IMR-90 (cell line): ENCODE measurements at regions not wholly inside any gene's neighbourhood (a gene's known extent, or its start where the extent isn't known, plus 50 kb on each side); places are given as distances from the start of the nearest gene placed in this dataset.

Source experiments
- FOS ChIP-seq: fragments of 150-350 bp; IDR thresholded peaks from 2 replicates; pipeline ENCODE4 v1.6.1; 2016; ENCODE audit warnings: low read depth, low read length
- MAFK ChIP-seq: IDR thresholded peaks from 2 replicates; pipeline ENCODE4 v1.6.1; 2012; ENCODE audit warnings: low read depth, low read length, improper control_type of control experiment
- MAZ ChIP-seq: IDR thresholded peaks from 2 replicates; pipeline ENCODE4 v1.6.1; 2012; ENCODE audit warnings: low read depth, mild to moderate bottlenecking, low read length, improper control_type of control experiment, moderate library complexity, borderline replicate concordance
- POLR2A ChIP-seq: IDR thresholded peaks from 2 replicates; pipeline ENCODE4 v1.6.1; 2012; ENCODE audit warnings: mild to moderate bottlenecking, low read depth, low read length
- RAD21 ChIP-seq: IDR thresholded peaks from 2 replicates; pipeline ENCODE4 v1.6.1; 2012; ENCODE audit warnings: low read length, improper control_type of control experiment
- RCOR1 ChIP-seq: IDR thresholded peaks from 2 replicates; pipeline ENCODE4 v1.6.1; 2012; ENCODE audit warnings: mild to moderate bottlenecking, low read length, improper control_type of control experiment; ENCODE audit not compliant: insufficient replicate concordance
- RFX5 ChIP-seq: IDR thresholded peaks from 2 replicates; pipeline ENCODE4 v1.8.0; 2012; ENCODE audit warnings: low read depth, mild to moderate bottlenecking, low read length, moderate library complexity
- TF ChIP-seq, protein P1 (sequence below): conservative IDR thresholded peaks from 2 replicates; pipeline ENCODE4 v1.5.1; 2012; ENCODE audit warnings: mild to moderate bottlenecking, low read depth, low read length, improper control_type of control experiment
- TF ChIP-seq, protein P2 (sequence below): fragments of 150-350 bp; IDR thresholded peaks from 2 replicates; pipeline ENCODE4 v1.6.1; 2016; ENCODE audit warnings: low read depth, mild to moderate bottlenecking, low read length, moderate library complexity, borderline replicate concordance

DNA sequence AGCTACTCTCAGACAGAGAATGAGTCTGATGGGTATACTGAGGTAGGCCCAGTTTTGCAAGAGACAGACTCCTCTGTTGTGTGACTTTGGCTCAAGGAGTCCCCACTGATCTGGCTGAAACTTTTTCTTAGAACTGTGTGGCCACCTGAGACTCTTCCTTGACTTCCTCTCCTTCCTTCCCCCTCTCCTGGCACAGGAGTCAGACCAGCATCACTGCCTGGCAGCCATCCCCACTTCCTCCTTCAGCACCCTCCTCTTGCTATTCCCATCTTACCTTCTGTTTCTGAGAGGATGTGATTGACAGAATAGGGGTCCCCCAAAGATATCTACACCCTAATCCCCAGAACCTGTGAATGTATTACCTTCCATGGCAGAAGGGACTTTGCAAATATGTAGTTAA is 351.1 kb downstream of the MN1 start:
- TF ChIP-seq RAD21 (no peak), POLR2A (no peak), RFX5 (no peak), MAFK (no peak), MAZ (no peak), FOS (no peak), RCOR1 (no peak)
- TF ChIP-seq, protein P1, sequence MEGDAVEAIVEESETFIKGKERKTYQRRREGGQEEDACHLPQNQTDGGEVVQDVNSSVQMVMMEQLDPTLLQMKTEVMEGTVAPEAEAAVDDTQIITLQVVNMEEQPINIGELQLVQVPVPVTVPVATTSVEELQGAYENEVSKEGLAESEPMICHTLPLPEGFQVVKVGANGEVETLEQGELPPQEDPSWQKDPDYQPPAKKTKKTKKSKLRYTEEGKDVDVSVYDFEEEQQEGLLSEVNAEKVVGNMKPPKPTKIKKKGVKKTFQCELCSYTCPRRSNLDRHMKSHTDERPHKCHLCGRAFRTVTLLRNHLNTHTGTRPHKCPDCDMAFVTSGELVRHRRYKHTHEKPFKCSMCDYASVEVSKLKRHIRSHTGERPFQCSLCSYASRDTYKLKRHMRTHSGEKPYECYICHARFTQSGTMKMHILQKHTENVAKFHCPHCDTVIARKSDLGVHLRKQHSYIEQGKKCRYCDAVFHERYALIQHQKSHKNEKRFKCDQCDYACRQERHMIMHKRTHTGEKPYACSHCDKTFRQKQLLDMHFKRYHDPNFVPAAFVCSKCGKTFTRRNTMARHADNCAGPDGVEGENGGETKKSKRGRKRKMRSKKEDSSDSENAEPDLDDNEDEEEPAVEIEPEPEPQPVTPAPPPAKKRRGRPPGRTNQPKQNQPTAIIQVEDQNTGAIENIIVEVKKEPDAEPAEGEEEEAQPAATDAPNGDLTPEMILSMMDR, result no peak
- TF ChIP-seq, protein P2, sequence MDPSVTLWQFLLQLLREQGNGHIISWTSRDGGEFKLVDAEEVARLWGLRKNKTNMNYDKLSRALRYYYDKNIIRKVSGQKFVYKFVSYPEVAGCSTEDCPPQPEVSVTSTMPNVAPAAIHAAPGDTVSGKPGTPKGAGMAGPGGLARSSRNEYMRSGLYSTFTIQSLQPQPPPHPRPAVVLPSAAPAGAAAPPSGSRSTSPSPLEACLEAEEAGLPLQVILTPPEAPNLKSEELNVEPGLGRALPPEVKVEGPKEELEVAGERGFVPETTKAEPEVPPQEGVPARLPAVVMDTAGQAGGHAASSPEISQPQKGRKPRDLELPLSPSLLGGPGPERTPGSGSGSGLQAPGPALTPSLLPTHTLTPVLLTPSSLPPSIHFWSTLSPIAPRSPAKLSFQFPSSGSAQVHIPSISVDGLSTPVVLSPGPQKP, result no peak
